GM04504 (cell line): ENCODE measurements at regions not wholly inside any gene's neighbourhood (a gene's known extent, or its start where the extent isn't known, plus 50 kb on each side); places are given as distances from the start of the nearest gene placed in this dataset.
A peak's percentile ranks its signal among the peaks of the same experiment; 100 is the strongest.
"Not testable (repeated sequence)": the region's sequence is repeated elsewhere in the genome, so short reads cannot be mapped to it uniquely, and the experiment has no call there.

Experiments
- DNase-seq: peaks from one replicate; pipeline ENCODE4 v3.0.0-alpha.2; 2012; ENCODE audit warnings: low read depth

- no peak for DNase-seq
Observed at GRCh38 chr5:17365811-17366138, 132.3 kb upstream of the TAF11L2 start.

GRCh38 chr5:17367256-17367840 lies 130.7 kb upstream of the TAF11L2 start:
- no peak for DNase-seq

- no peak for DNase-seq
Observed at GRCh38 chr5:17370651-17371050, 127.4 kb upstream of the TAF11L2 start.

- no peak for DNase-seq
Observed at GRCh38 chr5:17373406-17373805, 124.6 kb upstream of the TAF11L2 start.

DNA sequence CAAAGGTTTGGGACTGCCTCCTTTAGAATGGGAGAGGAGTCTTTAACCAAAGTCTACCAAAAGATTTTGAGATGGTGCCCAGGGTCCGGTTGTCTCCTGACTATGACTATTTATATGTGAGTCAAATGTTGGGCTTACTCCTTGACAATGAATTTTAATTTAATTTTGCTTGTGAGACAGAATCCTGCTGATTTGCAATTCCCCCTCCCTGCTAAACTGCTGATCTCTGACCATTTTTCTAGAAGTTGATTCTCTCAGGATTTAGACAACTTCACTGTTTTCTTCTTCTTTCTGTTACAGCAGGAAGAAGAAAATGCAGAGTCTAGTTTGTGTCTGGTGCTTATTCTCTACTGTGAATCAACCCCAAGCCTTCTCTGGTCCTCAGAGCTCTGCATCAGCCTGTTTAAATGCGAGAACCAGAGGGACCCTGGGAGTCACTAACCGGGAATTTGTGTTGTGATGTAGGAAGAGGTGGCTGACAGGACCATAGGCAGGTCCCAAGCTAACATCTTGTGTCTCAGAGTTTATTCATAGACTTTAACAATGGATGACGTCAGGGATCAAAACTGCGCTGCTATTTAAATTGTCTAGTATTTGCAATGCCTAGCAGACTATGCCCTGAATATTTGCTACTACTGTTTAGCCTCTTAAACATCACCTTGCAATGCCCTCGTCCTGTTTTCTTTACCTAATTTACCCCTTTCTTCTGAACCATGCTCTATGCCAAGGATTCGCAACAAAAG lies 124.0 kb upstream of the TAF11L2 start:
- DNase-seq: no peak

DNA sequence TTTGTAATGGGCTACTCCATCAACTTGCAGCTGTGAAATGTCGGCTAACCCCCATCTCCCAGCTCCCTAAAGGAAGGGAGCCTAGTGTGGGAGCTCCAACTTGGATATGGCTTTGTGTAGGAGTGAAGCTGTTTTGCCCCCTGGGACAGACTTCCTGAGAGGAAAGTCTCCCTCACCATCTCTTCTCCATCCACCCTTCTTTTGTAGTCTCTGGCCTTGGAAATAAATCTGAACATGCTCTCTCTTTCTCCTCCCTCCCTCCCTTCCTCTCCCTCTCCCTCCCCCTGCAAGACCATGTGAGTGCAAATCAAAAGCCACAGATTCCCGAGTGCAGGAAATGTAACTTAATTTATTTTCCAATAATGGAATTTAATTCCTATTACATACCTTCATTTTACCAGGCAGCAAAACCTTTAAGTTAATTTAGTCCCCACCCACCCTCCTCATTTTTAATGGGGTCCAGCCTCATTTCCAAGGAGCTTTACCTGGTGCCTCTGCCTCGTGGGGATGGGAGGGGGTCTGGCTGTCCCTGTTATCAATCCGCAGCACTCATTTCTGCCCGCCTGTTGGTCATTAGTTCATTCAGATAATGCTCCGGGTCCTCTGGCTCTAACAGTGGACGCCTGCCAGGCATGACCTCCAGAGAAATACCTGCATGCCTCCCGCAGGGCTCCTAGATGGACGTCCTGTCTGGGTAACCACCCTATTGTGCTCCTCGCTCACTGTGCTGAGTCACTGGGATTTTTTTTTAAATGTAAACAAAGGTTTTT lies 122.9 kb upstream of the TAF11L2 start:
- DNase-seq: no peak

GRCh38 chr5:17375886-17376285 lies 122.1 kb upstream of the TAF11L2 start:
- not testable (repeated sequence) for DNase-seq

DNA sequence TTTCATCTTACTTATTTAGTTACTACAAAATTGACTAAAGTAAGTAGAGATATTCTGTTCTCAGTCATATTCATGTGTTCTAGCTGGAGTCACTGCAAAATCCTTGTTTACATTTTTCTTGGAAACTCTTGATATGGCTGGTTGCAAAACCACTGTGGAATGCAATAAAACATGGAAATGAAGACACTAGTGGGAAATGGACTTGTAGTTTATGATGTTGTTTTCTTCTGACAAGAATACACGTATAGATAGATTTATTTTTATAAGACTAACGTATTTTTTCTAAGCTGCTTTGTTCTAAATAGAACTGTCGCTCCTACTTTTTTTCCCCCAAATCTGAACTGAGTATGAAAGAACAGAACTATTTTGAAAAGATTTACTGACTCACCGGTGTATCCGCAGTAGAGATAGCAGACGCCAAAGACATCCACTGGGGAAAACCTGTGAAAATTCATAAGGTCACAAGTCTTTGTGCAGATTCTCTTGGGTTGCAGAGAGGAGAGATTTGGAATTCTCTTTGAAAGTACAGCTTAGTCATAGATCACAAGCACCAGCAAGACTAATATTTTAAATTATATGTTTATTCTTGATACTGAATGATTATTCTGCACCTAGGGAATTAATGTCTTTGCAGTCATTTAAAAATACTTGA lies 119.6 kb upstream of the TAF11L2 start:
- DNase-seq: peak; percentile 42

DNA sequence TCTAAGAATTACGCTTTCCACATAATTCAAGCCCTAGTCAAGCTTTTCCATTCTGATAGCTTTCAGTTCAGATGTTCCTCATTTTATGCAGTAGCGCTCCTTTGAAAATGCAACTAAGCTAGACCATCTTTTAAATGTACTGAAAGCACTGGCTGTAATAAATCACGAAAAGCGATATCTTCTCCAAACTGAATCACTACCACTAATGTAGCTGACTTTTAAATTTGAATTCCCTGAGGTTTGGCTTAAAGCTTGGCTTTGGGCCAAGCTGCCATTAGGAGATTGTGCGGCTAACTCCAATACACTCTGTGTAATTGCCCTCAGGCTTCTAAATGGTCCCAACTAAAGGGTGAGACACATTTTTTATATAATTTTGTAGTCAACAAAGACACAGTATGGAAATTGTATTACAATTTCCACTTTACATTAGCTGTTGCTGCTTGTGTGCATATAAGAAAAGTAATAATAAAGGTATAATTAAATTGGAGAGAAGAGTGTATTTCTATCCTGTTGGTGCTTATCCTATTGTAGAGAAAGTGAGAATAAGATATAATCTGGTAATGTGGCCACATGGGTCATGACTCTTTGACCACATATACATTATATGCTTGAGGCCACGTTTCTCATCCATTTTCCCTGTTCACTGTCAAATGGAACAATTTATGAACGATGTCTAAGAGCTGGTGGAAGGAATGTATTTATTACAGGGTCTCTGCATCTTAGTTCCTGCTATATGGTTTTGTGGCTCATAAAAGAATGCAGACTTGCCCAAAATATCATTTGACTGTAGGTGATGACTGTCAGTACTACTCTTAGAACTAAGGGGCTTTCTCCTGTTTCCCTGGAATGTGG lies 118.7 kb upstream of the TAF11L2 start:
- DNase-seq: no peak

DNA sequence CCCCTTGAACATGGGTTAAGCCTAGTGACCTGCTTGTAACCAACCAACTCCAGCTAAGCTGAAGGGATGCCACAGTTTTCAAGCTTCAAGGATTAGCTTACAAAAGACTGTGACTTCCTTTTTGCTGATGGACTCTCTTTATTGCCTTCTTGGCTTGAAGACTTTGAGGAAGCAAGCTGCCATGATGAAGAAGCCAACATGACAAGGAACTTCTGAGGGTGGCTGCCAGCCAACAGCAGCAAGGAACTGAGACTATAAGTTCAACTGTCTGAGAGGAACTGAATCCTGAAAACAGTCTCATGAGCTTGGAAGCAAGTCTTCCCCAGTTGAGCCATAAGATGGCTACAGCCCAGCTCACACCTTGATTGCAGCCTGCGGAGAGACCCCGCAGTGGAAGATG lies 116.1 kb upstream of the TAF11L2 start:
- no peak for DNase-seq

- no peak for DNase-seq
Observed at GRCh38 chr5:17383526-17383925, 114.5 kb upstream of the TAF11L2 start.

- no peak for DNase-seq
Observed at GRCh38 chr5:17384181-17384580, 113.8 kb upstream of the TAF11L2 start.

DNA sequence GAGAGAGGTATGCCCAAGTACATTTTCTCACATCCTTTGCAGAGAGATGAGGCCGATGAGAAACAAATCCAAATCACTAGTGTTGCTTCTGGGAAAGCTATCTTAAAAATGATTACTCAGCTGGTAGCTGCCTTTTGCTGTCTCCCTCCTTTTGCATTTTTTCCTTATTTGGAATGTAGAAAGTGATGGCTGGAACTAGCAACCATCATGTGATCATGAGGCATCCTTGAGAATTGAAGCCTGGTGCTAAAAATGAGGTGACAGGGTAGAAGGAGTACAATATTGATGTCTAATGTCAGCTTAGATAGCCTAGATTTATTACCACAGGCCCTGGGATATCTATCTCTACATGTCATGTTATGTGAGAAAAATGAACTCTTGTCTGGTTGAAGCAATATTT lies 109.3 kb upstream of the TAF11L2 start:
- no peak for DNase-seq

DNA sequence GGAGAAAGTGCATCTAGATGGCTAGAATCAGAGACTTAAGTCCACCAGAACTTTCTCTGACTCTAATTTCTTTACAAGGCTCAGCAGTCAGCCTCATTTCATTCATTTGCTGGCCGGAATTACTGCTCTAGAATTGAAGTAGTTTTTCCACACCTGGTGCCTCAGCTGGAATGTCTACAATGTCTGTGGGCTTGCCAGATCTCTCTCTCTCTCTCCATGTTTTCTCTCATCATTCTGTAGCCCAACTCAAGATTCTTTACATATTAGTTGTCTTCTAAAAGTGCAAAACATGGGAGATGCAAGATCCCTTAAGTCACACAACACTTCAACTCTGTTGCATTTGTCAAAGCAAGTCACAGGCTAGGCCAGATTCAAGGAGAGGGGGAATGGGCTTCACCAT lies 103.9 kb upstream of the TAF11L2 start:
- DNase-seq: no peak

DNA sequence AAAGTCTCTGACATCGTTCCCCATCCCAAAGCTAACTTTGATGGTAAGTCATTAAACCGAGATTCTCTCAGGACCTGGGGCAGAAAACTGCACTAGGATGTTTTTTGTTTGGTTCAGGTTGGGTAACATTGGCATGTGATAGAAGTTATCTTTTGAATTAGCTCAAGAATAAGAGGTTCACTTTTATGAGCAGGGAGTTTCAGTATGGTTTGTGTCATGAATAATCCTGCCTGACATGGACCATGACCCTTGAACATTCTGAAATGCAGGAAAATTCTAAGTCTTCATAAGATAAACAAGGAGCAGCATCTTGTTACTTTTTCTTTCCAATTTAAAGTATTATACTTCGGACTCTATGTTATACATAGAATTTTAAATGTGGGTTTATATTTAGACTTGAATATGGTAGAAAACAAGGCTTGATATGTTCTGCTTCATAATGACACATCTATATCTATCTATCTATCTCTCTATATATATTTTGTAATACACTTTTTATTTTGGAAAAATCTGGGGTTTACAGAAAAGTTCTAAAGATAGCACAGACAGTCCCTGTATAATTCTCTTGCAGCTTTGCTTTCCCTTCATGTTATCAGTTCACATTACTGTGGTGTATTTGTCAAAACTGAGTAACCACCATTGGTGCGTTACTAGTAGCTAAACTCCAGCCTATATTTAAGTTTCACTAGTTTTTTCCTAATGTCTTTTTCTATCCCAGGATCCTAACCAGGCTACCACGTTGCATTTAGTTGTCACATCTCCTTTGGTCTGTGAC lies 102.7 kb upstream of the TAF11L2 start:
- no peak for DNase-seq

- no peak for DNase-seq
Observed at GRCh38 chr5:17396247-17396646, 101.8 kb upstream of the TAF11L2 start.

DNA sequence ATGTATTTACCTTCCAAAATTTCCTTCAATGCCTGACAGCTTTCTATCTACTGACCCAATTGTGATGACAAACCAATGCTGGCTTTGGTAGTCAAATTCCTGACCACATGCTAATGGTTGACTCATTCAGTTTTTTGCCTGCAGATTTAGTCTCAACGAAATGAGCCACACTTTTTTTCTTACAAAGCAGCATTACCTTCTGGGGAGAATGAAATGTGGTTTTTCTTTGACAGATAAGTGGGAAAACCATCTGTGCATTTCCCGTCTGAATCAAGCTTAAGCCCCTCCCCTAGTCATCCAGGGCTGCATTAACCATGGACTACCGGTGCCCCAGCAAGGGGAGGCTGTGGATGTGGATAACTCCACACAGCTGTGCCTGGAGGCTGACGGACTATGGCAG lies 99.6 kb upstream of the TAF11L2 start:
- peak; percentile 60 for DNase-seq

- no peak for DNase-seq
Observed at GRCh38 chr5:17398866-17399835, 98.9 kb upstream of the TAF11L2 start.

GRCh38 chr5:17399931-17400330 lies 98.1 kb upstream of the TAF11L2 start:
- DNase-seq: no peak
